NCI-H1092 treated with DMSO at 0.1 percent for 48 hours (cell line): ENCODE measurements at regions not wholly inside any gene's neighbourhood (a gene's known extent, or its start where the extent isn't known, plus 50 kb on each side); places are given as distances from the start of the nearest gene placed in this dataset.

Source experiments
- DNase-seq: peaks from one replicate; lab custom pipeline; 2025; lab: John Stamatoyannopoulos, UW

DNA sequence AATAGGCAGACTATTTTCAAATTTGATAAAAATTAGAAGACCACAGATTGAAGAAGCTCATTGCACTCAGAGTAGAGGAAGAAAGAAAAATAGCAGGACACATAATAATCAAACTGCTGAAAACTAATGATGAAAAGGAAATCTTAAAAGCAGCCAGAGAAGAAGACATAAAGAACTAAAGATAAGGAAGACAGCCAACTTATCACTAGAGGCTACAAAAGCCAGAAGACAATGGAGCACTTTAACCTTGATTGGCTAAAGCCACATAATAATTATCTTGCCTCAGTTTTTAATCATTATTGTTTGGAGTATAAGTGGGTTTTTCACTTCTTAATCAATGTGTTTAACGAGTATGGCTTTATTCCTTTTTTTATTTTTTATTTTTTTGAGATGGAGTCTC, 397.6 kb downstream of the RNF144B start:
- DNase-seq = no peak

DNA sequence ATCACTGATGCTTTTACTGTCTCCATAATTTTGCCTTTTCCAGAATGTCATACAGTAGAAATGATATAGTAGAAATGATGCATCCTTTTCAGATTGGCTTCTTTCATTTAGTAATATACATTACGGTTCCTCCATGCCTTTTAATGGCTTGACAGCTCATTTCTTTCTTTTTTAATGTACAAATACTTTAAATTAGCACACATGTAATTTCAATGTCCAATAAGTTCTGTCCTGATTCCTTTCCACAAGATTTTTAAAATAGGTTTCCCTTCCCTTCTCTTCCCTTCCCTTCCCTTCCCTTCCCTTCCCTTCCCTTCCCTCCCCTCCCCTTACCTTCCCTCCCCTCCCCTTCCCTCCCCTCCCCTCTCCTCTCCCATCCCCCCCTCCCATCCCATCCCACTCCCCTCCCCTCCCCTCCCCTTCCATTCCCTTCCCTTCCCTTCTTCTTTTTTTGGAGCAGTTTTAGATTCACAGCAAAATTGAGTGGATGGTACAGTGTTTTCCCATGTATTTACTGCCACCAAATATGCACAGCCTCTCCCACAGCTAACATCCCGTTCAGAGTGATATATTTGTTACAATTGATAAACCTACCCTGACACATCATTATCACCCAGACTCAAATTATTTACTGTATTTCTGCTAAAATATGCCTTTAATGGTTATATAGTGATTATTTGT, 398.8 kb downstream of the RNF144B start:
- DNase-seq = no peak

DNA sequence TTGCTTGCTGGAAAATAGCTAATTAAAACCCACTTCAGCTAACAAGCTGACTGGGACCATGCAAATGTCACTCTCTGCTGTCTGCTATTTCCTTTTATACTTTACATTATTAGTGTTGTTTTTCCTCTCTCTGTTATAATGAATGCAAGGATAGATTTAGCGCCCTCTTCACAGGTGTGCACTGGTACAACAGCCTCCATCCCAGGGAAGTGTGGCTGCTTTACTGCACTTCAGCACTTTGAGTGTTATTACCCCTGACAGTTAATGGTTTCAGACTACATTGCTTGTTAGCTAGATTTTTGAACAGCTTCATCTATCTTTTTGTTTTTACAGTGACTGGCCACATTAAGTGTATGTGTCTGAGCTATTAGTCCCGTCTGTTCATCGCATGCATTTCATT, 405.7 kb downstream of the RNF144B start:
- DNase-seq = peak; percentile 4

DNA sequence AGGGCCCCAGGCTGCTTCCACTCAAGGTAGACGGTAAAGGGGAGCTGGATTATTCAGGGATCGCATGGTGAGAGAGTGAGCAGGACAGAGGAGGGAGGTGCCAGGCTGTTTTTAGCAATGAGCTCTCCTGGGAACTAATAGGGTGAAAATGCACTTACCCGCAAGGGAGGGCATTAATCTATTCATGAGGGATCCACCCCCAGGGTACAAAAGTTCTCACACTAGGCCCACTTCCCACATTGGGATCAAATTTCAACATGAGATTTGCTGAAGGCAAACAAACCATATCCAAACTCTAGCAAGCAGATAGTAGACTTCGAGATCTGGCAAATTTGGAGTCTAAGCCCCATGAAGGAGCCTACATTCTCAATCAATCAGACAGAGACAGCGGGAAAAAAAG, 408.6 kb downstream of the RNF144B start:
- no peak for DNase-seq

DNA sequence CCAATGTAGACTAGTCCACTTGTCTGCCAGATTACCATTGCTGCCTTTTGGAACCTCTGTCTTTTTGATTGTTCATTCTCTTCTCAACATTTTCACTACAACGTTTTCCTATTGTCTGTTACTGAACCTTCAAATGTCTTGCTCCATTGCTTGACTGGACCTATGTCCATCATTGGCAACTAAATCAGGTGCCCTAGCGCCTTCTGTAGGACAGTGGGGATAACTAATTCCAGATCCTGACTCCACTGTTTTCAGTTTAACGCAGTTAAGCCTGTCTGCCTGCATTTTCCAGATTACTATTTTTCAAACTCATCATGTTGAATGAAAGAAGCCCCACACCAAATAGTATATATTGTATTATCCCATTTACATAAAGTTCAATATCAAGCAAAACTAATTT, 433.6 kb downstream of the RNF144B start:
- no peak for DNase-seq

DNA sequence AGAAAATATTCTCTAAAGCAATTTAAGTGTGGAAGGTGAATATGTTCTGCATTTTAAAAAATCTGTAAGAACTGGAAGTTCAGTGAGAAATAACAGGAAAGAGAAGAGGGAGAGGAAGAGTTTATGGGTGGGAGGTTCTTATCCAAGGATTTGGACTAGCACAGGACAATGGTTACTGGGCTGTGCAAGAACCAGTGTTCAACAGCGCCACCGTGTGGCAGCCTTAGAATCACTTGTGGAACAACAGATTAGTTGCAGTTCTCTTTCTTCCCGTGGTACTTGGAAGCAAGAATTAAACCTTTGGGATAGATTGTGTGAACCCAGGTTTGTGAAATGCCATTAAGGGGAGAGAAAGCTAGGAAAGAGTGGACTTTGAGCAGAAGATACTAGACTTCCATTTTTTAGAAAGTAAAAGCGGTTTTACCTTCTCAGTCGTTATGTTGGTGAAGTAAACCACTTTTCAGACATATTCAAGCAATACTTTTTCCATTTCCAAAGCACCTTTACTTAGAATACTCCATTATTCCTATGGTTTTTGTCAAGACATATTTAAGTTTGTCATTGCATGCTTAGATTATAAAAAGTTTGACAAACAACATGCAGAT, 436.7 kb downstream of the RNF144B start:
- DNase-seq = no peak

DNA sequence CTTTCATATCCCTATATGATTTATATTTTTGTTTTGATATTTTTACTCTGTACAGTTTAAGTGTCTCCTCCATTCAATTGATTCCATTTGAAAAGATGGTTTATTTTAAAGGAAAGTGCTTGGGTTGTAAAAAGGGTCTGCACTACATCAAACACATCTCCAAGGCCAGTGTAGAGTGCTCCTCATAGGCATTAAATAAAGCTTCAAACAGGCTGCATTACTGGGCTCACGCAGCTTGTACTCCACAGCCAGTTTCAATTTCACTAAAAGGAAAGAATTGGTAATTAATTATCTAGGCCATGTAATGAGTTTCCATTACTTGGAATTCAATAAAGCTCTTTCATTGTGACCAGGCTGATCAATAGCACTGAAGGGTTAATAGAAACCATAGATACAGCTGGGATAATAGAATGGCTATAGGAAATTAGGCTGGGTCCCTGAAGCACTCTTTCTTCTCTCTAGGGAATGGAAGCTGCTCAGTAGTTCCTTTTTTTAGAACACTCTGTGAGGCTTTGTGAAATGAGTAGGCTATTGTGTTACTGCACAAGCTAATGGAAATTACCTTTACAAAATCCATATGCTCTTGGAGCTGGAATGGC, 442.2 kb downstream of the RNF144B start:
- no peak for DNase-seq

DNA sequence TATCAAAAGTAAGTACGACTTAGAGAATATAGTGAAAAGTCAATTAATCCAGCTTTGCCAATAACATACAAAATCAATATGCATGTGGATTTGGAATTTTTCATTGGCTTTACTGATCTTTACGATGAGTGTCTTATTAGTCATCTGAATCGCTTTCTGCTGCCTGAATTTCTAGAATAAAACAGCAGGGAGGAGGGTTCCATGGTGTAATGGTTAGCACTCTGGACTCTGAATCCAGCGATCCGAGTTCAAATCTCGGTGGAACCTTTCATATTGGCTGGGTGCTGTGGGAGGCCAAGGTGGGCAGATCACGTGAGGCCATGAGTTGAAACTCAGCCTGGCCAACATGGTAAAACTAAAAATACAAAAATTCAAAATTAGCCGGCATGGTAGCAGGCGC, 448.8 kb downstream of the RNF144B start:
- DNase-seq = no peak

DNA sequence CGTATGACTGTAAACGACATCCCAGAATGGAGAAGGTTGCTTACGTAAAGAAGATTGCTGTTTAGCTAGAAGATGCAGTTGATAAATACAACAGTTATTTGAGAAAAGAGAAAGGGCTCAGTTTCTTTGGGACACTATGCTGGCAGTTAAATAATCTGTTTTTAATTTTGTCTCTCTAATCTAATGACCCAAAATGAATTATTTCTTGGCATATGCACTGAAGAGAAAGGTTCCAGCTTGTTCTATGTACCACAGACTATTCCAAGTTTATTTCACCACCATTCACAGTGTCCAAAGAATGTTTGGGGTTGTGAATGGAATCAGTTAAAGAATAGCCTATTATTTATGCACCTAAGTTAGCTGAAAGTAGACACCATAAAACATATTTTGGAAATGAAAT, 449.9 kb downstream of the RNF144B start:
- no peak for DNase-seq

DNA sequence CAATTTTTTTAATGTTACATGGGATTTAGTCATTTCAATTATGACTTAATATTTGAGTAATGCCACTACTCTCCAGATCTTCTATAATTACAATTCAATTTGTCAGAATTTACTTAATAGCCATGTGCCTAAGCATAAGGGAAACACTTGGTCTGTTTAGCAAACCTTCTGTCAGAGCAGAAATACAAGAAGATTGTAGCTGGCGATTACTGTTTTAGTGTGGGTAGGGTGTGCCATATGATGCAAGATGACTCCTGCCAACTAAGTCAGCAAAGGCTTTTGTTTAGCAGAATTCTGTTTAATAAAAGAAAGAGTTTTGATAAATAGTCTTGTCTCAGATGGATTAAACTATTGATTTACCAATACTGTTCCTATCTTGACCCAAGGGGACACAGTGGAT, 455.4 kb downstream of the RNF144B start:
- no peak for DNase-seq

DNA sequence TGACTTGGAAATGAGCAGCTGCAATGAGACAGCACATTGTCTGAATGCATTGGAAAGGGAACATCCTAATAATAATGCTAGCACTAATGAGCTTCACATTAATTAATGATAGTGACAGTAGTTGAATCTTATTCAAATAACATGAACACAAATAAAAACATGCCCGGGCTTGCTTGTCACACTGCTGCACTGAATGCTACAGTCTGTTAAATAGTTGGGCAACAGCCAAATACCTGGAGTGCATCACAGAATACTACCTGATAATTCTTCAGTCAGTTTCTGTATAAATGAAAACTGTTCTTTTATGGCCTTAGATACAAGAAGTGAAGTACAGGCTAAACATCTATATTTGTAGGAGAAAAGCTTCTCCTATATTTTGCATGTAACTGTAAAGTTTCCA, 458.7 kb downstream of the RNF144B start:
- no peak for DNase-seq

DNA sequence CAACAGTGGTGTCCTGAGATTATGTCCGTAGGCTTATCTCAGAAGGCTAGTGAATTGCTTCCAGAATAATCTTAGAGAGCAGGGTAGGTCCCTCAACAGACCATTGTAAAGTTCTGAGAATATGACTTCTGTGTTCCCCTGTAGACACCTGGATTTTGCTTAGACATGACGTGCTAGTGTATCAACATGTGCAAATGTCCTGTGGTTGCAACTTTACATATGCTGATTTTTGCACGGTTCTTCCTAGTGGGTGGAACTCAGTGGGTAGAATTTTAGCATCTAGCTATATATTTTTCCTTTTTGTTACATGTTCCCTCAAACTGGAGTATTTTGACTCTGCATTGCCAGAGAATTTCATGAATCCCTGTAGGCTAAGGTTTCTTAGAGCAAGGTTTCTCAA, 459.2 kb downstream of the RNF144B start:
- no peak for DNase-seq

DNA sequence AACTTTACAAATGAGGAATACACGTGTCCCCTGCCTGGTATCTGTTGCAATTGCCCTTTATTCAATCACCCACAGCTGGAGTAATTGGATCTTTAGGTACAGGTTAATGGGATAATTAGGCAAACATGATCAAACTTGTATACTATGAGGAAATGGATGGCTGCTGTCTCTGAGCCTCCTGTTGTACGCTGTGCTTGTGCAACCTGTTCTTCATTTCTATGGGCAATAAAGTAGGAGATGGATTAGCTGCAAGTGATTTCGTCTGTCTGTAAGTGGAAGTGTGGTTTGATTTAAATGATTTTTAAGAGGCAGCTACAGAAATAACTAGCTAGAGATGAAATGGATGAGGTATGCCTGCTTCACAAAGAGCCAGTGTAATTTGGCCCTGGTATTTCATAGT, 474.1 kb downstream of the RNF144B start:
- no peak for DNase-seq

DNA sequence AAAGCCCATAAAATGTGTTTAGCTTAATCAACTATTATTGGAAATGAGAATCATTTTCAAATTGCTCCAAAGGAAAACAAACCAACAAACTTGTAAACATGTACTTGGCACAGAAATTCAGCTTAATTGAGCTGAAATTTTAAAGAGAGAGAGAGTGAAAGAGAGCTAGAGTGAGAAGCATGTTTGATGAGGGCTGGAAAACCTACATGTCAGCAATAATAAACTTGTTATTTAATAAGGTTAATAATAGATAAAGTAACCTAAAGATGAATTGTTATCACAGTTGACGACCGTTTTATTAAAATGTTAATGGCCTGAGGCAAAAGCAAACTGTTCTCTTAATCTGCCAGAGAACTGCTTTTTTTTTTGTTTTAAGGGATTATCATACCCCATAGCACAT, 496.1 kb downstream of the RNF144B start:
- no peak for DNase-seq

DNA sequence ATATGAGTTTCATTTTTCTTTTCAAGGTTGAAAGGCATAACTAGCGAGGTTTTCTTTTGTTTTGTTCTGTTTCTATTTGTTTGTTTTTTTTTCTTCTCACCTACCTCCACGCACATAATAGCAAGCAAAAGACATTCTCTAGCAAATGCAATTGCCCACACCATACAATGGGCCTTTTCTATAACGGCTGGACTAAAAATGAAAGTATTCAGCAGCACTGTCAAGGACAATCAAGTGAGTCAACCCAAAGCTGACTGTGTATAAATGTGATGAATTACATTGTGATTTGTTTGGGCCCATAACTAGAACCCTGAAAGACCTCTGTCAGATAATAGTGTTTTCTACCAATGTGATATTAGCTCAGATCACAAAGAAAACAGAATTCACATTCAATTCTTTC, 496.7 kb downstream of the RNF144B start:
- DNase-seq = no peak

DNA sequence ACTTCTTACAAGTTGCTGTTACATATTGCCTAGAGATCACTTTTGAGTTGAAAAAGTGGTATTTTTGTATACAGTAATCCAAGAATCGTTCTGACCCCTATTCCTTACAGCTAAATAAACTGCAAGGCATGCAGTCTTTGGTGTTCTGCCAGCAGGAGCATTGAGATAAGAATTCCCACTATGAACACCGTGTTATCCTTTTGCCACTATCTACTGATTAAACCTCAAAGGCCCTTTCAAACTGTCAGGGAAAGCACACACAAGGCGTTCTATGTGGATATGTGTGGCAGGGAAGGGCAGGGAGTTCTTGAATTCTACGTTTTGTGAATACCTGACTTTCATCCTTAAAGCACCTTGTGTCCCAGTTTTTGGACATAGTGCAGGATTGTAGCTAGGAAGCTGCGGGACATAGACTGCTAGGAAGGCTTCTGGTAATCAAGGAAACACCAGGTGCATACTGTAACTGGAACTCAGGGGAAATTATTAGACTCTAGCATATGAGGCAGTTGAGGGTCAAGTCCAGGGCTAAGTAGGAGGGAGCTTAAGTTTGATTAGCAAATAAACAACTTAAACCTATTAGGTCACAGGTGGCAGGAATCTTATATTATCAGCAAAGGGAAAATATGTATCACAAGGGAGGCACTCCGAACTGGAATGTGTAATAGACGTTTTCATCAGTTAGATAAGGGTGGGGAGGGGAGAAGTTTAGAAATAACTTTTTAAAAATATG, 506.6 kb downstream of the RNF144B start:
- DNase-seq = no peak

DNA sequence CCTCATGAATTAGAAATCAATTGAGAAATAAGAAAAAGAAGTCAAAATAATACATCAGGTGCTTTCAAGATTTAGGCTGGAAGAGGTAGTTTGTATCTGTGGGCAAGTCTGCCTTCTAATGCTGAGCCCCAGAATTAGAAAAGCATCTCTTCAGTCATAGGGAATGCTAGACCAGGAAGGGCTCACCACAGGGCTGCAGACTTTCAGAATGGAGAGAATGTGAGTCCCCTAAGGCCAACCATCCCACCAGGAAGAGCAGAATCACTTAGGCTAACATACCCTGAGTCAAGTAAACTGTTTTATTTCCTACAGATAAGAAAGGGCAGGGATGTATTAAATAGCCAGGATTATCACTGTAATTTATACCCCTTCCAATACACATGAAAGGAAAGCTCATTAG, 510.2 kb downstream of the RNF144B start:
- DNase-seq = no peak

DNA sequence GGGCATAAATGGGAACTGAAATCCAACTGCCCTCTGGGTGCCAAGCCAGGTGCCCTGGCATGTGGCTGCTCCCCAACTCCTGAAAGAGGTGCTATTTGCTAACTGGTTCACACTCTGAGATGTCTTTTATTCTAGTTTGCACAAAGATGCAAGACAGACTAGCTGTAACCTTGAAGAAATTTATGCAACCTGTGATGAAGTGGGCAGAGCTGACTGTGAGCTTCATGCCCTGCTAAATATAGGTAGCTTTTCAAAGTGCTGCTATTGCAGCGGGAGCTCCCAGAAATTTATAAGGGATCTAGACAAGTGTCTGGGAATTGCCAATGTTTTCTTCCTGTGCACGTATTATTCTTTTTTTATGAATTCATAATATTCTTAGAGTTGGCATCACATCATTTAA, 517.5 kb downstream of the RNF144B start:
- DNase-seq = no peak

DNA sequence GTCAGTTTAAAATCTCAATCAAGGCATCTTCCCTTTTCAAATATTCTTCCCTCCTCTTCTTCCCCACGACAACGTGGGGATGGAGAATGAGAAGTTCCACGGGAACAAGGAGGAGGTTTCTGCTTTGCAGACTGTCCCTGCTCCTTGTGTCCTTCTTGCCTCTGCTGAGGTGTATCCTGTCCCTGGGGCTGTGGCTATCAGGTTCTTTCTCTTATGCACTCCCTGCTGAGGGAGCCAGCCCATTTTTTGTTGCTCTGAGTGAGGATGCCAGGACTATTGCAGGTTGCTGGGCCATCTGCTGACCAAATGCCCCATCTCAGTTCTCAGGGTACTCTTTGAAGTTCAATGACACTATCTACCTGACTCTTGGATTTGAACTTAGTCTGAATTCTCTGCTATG, 533.6 kb downstream of the RNF144B start:
- DNase-seq = no peak

DNA sequence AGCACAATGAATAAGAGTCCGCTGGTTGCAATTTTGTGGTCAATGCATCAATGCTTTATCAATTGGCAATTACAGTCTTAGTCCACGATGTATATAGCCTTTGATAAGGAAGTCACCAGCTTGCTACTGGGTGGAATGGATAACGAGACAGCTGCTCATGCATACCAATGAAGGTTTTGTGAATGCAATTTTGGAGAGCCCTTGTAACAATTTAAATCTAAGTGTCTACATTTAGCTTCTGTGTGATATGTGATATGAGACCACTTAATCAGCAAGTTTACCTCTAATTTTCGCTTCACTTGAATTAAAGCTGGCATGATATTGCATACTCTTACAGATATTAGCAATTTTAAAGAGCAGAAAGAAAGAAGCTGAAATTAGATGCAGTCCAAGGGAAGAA, 543.9 kb downstream of the RNF144B start:
- DNase-seq = no peak

DNA sequence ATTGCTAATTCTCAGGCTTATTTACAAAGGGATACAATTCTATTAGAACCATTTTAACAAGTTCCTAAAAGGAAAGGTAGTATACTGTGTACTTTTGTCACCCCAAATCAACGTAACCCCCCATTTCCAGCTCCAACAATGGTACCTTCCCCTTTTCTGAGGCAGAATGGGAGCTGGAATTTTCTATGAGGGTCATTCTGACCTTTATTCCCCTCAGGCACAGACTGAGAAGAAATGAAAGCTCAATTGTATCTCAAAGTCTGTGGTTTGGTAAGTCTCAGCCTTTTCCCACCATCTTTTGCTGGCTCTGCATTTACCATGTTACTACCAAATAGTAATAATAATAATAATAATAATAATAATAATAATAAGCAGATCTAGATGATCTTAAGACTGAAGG, 571.0 kb downstream of the RNF144B start:
- DNase-seq = no peak

DNA sequence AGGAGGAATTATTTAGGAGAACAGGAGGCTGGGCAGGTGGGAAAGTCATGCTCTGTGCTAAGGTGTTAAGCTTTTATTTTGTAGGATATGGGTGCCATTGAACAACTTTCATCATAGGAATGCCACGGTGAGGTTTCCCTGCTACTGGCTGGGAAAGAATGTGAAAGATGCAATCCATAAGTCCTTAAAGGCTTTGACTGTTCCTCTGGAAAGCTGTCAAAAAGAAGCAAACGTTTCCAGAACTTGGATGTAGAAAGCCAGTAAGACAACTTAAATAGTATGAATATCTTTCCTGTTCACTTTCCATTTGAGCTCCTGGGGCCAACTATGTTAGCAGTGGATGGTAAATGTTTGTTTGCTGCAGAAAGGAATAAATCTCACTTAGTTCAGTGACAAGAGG, 574.4 kb downstream of the RNF144B start:
- DNase-seq = no peak

DNA sequence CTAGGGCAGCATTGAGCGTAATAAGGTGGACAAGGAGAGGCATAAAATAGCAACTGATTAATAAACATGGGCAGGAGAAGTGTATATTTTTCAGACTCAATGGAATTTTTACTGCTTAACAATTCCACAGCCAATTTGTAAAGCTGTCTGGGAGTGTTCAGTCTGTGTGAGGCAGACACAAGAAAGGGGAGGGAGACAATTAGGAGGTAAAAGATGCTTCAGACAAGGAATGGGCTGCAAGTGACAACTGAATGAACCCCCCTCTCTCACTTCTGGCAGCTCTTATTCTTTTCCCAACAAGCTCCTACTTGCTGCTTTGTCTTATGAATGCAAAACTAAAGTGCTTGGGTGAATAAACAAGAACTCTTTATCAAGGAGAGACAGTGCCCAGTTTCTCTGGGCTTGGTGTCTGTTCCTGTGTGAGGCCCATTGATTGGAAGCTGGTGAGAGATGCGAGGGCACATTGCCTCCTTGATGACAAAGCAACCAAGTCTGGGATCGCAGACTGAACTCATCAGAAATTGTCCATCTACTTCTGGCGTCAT, 575.3 kb downstream of the RNF144B start:
- DNase-seq = no peak
